Sigmoid colon (tissue), 6 donors: ENCODE measurements at regions not wholly inside any gene's neighbourhood (a gene's known extent, or its start where the extent isn't known, plus 50 kb on each side); places are given as distances from the start of the nearest gene placed in this dataset.

Experiments used
- DNase-seq: peaks from one replicate; pipeline ENCODE4 v3.0.0-alpha.2; 2019
- H3K27ac ChIP-seq, 4 donors: fragments of 200-600 bp; sonication (generic); one replicate each; pipeline ENCODE4 v1.5.1; 2016 to 2019; ENCODE audit warnings: mild to moderate bottlenecking in 1 of 4
- H3K27me3 ChIP-seq, 3 donors: fragments of 200-600 bp; sonication (generic); one replicate each; pipeline ENCODE4 v1.5.1; 2019; ENCODE audit warnings: mild to moderate bottlenecking in 1 of 3
- H3K36me3 ChIP-seq, 4 donors: fragments of 200-600 bp; sonication (generic); one replicate each; pipeline ENCODE4 v1.5.1; 2016 to 2019
- H3K4me1 ChIP-seq, 4 donors: fragments of 200-600 bp; sonication (generic); one replicate each; pipeline ENCODE4 v1.5.1; 2017 to 2019
- H3K4me3 ChIP-seq, 4 donors: fragments of 200-600 bp; sonication (generic); one replicate each; pipeline ENCODE4 v1.5.1; 2017 to 2019; ENCODE audit warnings: mild to moderate bottlenecking in 2 of 4, moderate library complexity in 1 of 4
- H3K9me3 ChIP-seq, 4 donors: fragments of 200-600 bp in 3 of 4; sonication (generic) in 3 of 4; one replicate each; pipeline versions ENCODE4 v1.5.1 to v1.6.1; 2013 to 2019
- CTCF ChIP-seq, 4 experiments: fragments of 450-650 bp in 3 of 4; fragments of 200-600 bp in 1 of 4; IDR thresholded peaks; one replicate each; pipeline ENCODE4 v1.5.1; 2016 to 2019; ENCODE audit warnings: antibody characterized with exemption in 4 of 4, mild to moderate bottlenecking in 3 of 4, moderate library complexity in 2 of 4
- EP300 ChIP-seq, 4 donors: sonication (generic); formaldehyde crosslinking; IDR thresholded peaks; one replicate each; pipeline ENCODE4 v1.6.1; 2017; ENCODE audit warnings: antibody characterized with exemption in 4 of 4
- POLR2A ChIP-seq, 2 donors: fragments of 450-650 bp; IDR thresholded peaks; one replicate each; pipeline ENCODE4 v1.6.1; 2016; ENCODE audit warnings: antibody characterized with exemption in 2 of 2, mild to moderate bottlenecking in 2 of 2, moderate library complexity in 2 of 2
- POLR2AphosphoS5 ChIP-seq, 4 donors: sonication (generic); formaldehyde crosslinking; IDR thresholded peaks; one replicate each; pipeline ENCODE4 v1.6.1; 2017; ENCODE audit warnings: antibody characterized with exemption in 4 of 4
- WGBS, 2 donors: extraction: QIAGEN DNeasy Blood & Tissue Kit; methylation state at CpG; one replicate each; pipeline ENCODE4 v1.1.7; 2013; 5-methylcytosine and 5-hydroxymethylcytosine counted together
- intact Hi-C: fragments of 100-400 bp; cut with DNase I; formaldehyde crosslinking; loops from one replicate; pipeline ENCODE4 v1.15.1; 2023
- donor health status: healthy with polysubstance abuse.
- donor health status: healthy.

DNA sequence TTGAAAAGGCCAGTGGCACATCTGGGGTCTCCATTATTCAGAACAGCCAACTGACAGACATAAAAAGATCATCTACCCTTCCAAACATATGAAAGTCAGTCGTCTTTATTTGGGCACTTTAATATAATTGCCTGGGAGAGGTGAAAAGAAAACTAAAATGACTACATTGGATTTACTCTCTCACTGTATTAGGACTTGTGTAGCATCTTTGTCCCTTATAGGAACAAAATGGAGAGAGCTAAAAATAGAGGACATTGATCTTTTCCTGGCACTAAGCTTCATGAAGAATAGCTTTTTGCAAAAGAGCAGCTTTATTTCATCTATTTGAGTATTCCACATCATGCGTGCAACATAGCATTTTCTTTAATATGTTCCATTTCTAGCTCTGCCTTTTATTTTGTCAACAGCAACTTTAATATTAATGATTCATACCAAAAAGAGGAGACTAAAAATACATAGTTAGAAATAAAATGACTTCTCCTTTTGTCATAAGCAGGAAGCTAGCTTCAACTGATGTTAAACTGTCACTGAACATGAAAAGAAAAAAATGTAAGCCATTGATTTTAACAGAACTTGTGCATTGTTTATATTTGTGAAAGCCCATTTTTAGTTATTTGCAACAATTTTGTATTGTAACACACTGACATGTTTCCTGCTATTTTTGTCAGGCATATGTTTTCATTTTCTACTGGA, 254.6 kb downstream of the SEC23A start:
- Histone ChIP-seq H3K4me1 (no peaks in the 10 kb centered on the region), H3K9me3 (no peaks in the 10 kb centered on the region), H3K4me3 (no peak overlapping the region), H3K27ac (no peak overlapping the region), H3K36me3 (no peaks in the 10 kb centered on the region), H3K27me3 (no peaks in the 10 kb centered on the region)
- DNase-seq: no peak
- no peak for TF ChIP-seq EP300 (IDR thresholded peaks at IDR 0.05)
- intact Hi-C loops: no loop called here
- 59 to 69% methylated on average over 2 of the region's 2 CpGs for WGBS, 2 donors

DNA sequence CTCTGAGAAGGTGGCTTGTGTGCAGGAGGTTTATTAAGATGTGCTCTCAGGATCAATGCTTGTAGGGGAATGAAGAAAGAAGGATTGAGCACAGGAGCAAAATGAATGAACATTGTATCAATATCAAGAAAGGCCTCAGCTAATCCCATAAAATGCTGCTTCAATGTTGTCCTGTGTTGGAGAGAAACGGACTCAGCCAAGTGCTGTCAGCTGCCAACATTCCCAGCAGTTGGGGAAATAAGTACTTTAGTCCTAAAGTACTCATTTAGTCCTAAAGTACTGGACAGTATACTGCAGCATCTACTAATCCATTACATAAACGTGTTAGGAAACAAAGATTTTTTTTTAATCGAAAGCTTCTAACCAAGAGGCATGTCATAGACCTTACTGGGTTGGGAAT, 255.9 kb downstream of the SEC23A start:
- no peaks in the 10 kb centered on the region for H3K27me3 ChIP-seq
- TF ChIP-seq EP300 (IDR thresholded peaks at IDR 0.05): no peak
- TF ChIP-seq CTCF (IDR thresholded peaks at IDR 0.05): no peak
- no peak for TF ChIP-seq POLR2A (IDR thresholded peaks at IDR 0.05)
- TF ChIP-seq POLR2AphosphoS5 (IDR thresholded peaks at IDR 0.05): no peak
- H3K4me3 ChIP-seq: no peak overlapping the region
- DNase-seq: no peak
- intact Hi-C loops: no loop called here
- WGBS, 2 donors: 54 to 57% methylated on average over 3 of the region's 3 CpGs
- H3K36me3 ChIP-seq: no peaks in the 10 kb centered on the region
- no peaks in the 10 kb centered on the region for H3K9me3 ChIP-seq
- no peak overlapping the region for H3K27ac ChIP-seq
- no peaks in the 10 kb centered on the region for H3K4me1 ChIP-seq

DNA sequence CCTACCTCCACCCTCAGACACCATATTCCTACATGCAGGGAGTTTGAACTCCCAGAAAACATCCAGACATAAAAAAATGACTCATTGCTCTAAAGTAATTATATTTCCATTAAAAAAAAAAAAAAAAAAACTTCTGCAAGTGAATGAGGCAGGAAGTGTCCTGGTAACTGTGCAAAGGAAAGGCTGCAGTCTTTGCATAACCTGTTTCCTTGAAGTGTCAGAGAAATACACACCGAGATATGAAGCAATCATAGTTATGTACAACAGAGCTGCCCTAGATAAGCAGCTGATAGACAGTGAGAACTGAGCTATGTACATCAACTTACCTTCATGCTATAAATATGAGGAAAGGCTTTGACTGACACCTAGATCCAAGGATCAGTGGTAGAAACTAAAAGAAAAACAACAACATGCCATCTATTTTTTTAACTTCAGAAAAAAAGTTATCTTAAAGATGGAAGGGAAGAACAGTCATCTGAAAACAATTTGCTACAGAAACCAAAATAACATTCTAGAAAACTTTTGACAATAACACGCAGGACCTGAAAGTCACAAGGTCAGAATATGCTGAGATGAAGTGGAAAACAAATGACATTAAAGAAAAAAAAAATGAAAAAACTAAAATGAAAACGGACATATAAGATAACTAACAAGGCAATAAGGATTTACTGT, 263.2 kb downstream of the SEC23A start:
- Histone ChIP-seq H3K4me3 (no peak overlapping the region), H3K4me1 (no peaks in the 10 kb centered on the region), H3K9me3 (no peaks in the 10 kb centered on the region), H3K27me3 (no peaks in the 10 kb centered on the region), H3K36me3 (no peaks in the 10 kb centered on the region), H3K27ac (no peak overlapping the region)
- DNase-seq: no peak
- TF ChIP-seq CTCF (IDR thresholded peaks at IDR 0.05) (no peak), EP300 (IDR thresholded peaks at IDR 0.05) (no peak), POLR2AphosphoS5 (IDR thresholded peaks at IDR 0.05) (no peak), POLR2A (IDR thresholded peaks at IDR 0.05) (no peak)
- 17 to 33% methylated on average over 3 of the region's 3 CpGs for WGBS, 2 donors
- intact Hi-C loops: no loop called here

DNA sequence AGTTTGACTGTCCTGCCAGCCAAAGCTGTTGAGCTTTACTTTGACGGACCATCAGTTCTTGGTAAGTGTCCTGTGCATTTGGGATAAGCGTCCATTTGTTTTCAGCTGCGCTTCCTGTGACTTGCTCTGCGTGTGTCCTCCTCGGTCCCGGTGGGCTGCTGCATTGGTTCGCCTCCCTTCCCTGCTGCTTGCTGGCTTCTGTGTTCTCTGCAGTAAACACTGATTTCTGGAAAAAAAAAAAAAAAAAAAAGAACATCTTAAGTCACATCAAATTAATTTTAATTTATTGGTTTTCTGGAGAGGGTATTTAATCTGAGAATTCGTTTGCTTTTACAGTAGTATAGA, 264.1 kb downstream of the SEC23A start:
- H3K4me1 ChIP-seq: no peaks in the 10 kb centered on the region
- no peaks in the 10 kb centered on the region for H3K27me3 ChIP-seq
- no peak overlapping the region for H3K4me3 ChIP-seq
- 89% methylated on average over 8 of the region's 8 CpGs for WGBS, 2 donors
- H3K36me3 ChIP-seq: no peaks in the 10 kb centered on the region
- TF ChIP-seq POLR2A (IDR thresholded peaks at IDR 0.05) (no peak), EP300 (IDR thresholded peaks at IDR 0.05) (no peak), POLR2AphosphoS5 (IDR thresholded peaks at IDR 0.05) (no peak), CTCF (IDR thresholded peaks at IDR 0.05) (no peak)
- H3K9me3 ChIP-seq: no peaks in the 10 kb centered on the region
- no peak for DNase-seq
- intact Hi-C loops: no loop called here
- no peak overlapping the region for H3K27ac ChIP-seq

- intact Hi-C loops: no loop called here
- no peak for DNase-seq
Measured at GRCh38 chr14:38838049-38838978, 264.7 kb downstream of the SEC23A start.

More at GRCh38 chr14:38838049-38838978, 264.7 kb downstream of the SEC23A start:
- WGBS, 2 donors: 86 to 91% methylated on average over 27 of the region's 27 CpGs
- Histone ChIP-seq H3K9me3 (no peaks in the 10 kb centered on the region), H3K27me3 (no peaks in the 10 kb centered on the region), H3K27ac (no peak overlapping the region), H3K4me3 (no peak overlapping the region), H3K4me1 (no peaks in the 10 kb centered on the region), H3K36me3 (no peaks in the 10 kb centered on the region)
- TF ChIP-seq POLR2AphosphoS5 (IDR thresholded peaks at IDR 0.05) (no peak), EP300 (IDR thresholded peaks at IDR 0.05) (no peak), CTCF (IDR thresholded peaks at IDR 0.05) (no peak), POLR2A (IDR thresholded peaks at IDR 0.05) (no peak)
